NCI-H524 treated with DMSO at 0.1 percent for 48 hours (cell line): ENCODE measurements at regions not wholly inside any gene's neighbourhood (a gene's known extent, or its start where the extent isn't known, plus 50 kb on each side); places are given as distances from the start of the nearest gene placed in this dataset.

Experiments
- DNase-seq: peaks from one replicate; lab custom pipeline; 2025; lab: John Stamatoyannopoulos, UW

GRCh38 chr14:61941421-61942150, 179.4 kb downstream of the SNAPC1 start:
- DNase-seq: no peak

GRCh38 chr14:61948376-61948775, 186.2 kb downstream of the SNAPC1 start:
- no peak for DNase-seq

- peak; percentile 100 for DNase-seq
Measured at GRCh38 chr14:61950340-61950739, 188.1 kb downstream of the SNAPC1 start.

GRCh38 chr14:61953602-61954001, 191.4 kb downstream of the SNAPC1 start:
- no peak for DNase-seq

GRCh38 chr14:61954306-61954705, 192.1 kb downstream of the SNAPC1 start:
- peak; percentile 95 for DNase-seq

DNA sequence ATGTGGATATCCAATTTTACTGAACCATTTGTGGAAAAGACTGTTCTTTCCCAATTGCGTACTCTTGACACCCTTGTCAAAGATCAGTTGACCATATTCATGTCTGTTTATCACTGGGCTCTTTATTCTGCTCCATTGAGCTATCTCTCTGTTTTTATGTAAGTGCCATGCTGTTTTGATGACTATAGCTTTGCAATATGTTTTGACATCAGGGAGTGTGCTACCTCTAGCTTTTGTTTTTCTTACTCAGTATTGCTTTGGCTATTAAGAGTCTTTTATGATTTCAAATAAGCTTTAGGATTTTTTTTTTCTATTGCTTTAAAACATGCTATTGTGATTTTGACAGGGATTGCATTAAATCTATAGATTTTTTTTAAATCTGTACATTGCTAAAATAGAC, 194.3 kb downstream of the SNAPC1 start:
- DNase-seq: no peak

GRCh38 chr14:61959348-61959747, 197.1 kb downstream of the SNAPC1 start:
- no peak for DNase-seq

- DNase-seq: no peak
Measured at GRCh38 chr14:61961369-61961768, 199.1 kb downstream of the SNAPC1 start.

GRCh38 chr14:61963926-61964325, 201.7 kb downstream of the SNAPC1 start:
- no peak for DNase-seq

DNA sequence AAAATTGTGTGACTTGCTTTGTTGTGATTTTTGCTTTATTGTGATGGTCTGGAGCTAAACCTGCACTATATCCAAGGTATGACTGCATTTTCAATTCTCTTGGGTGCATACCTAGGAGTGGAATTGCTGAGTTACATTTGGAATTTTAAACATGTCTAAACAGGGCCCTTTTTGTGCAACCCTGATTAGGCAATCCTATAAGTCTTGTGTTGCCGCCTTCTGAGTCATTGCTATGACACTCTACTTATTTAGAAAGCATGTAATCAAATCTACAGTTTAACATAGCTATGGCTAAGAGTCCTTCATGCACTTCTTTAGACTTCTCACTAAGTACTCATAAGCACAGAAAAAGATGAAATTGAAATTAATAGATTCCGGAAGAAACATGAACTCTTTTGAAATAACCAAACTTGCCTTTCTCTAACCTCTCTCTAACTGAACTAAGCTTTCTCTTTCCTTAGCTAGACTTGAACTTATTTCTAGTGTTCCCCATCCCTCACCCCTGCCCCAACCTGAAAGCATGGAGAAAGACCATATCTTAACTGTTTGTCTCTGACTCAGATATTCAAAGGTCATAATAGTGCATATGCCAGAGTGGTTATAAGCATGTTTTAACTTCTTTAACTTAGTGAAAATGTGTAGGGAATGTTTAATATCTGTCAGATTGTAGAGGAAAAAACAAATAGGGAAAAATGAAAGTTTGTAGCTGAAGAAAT, 203.0 kb downstream of the SNAPC1 start:
- no peak for DNase-seq

DNA sequence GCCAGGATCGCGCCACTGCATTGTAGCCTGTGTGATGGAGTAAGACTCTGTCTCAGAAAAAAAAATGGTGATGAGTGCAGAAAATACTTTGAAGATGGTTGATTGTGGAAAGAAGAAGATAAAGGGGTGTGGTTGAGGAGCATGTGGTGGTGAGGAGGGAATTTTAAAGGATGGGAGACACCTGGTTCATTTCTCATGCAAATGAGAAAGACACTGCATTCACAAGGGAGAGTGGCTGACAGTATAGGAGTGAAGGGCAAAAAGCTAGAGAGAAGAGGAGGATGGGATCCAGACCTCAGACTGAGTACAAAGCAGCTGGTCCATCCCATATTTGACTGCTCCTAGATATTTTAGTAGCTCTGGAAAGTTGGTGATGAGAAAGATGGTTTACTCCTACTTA, 206.0 kb downstream of the SNAPC1 start:
- DNase-seq: no peak

- DNase-seq: no peak
Measured at GRCh38 chr14:61972711-61973110, 210.5 kb downstream of the SNAPC1 start.

DNA sequence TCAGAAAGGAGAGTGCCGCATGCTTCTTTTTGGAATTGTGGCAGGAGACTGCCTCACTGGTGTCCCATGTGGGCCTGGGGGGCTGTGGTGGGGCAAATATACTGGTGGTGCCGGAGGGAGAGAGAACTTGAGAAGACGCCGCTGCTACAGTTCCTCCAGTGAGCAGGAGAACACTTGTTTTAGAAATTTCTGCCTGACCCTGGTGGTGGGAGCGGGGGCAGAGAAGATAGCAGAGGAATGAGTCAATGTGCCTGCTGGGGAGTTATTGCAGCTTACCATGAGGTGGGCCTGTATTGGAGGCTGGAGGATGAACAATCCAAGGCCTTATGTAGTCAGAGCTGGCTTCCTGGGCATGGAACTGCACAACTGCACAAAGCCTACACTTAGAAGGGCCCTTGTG, 211.8 kb downstream of the SNAPC1 start:
- DNase-seq: no peak

- DNase-seq: no peak
Measured at GRCh38 chr14:61977217-61977616, 215.0 kb downstream of the SNAPC1 start.

DNA sequence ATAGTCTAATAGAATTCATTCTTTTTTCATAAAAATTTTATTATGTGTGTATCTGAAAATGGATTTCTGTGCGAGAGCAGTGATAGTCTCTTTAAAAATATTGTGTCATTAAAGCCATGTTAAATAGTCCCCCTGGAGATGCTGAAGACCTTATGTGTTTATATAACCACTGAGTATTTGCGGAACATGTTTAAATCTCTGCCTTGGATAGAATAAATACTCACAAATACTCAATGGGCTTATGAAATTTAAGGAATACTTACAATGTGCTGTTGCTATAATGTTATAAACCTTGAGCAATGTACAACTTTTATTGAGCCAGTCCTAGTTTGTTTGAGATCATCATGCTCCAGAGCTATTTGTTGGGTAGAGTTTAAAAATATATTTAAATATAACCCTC, 226.0 kb downstream of the SNAPC1 start:
- no peak for DNase-seq

- no peak for DNase-seq
Measured at GRCh38 chr14:61992139-61992538, 229.9 kb downstream of the SNAPC1 start.

- no peak for DNase-seq
Measured at GRCh38 chr14:61992926-61993325, 230.7 kb downstream of the SNAPC1 start.

DNA sequence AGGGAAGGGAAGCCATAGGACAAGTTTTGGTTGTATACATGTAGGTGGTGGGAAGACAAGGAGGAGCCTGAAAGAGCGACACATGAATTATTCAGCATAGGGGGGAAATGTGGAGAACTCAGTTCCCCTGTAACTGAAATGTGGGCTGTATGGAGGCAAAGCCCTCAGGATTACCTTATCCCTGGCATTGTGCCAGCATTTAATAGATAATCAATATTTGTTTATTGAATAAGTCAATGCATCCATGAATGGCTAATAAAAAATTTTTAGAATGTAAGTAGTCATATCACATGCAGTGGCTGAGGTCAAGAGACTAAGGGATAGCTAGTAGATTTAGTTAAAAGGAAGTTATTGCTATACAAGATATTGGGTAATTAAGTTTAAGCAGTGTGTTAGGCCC, 232.4 kb downstream of the SNAPC1 start:
- DNase-seq: no peak

- DNase-seq: no peak
Measured at GRCh38 chr14:61996753-61997152, 234.5 kb downstream of the SNAPC1 start.

DNA sequence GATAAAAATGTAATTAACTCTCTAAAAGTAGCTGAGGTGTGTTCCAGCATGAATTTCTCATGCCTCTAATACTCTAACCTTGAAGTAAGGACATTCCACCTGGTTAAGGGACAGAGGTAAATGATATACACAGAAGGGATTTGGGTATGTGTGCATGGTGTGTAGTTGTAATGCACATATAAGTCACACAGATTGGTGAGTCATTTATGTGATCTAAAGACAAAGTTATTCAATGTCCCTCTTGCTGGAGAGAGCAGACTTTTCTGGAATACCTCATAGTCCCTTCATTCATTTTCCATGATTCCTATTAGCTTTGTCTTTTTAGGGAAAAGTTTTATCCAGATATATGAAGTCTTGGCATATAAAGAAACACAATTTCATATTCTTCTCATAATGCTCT, 234.9 kb downstream of the SNAPC1 start:
- DNase-seq: no peak

GRCh38 chr14:62001963-62002362, 239.7 kb downstream of the SNAPC1 start:
- DNase-seq: no peak

DNA sequence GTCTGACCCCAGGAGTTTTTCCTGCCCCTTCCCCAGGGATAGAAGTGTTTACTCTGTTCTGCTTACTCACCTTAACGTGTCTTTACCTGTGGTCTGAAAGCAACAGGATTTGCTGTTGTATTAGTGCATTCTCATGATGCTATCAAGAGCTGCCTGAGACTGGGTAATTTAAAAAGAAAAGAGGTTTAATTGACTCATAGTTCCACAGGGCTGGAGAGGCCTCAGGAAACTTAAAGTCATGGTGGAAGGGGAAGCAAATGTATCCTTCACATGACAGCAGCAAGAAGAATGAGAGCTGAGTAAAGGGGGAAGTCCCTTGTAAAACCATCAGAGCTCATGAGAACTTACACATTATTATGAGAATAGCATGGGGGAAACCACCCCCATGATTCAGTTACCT, 240.4 kb downstream of the SNAPC1 start:
- no peak for DNase-seq

DNA sequence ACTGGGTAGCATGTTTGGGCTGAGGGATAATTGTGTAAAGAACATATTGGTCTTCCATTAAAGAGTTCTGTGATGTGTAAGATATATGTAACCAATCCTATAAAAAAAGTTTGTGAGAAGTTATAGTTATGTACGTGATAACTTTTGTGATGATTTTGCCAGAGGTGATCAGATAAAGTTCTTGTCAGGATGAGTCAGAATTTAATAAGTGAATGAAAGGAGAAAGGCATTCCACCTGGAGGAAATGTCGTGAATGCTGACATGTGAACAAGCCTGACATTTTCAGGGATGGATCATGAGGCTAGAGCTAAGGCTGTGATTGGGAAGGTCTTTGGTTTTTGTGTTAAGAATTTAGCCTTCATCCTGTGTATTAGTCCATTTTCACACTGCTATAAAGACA, 241.5 kb downstream of the SNAPC1 start:
- DNase-seq: no peak
